HG03457 (cell line): ENCODE measurements at regions not wholly inside any gene's neighbourhood (a gene's known extent, or its start where the extent isn't known, plus 50 kb on each side); places are given as distances from the start of the nearest gene placed in this dataset.

Experiments
- ATAC-seq: cut with Tn5 transposase; IDR thresholded peaks from one replicate; pipeline ENCODE4 v1.9.1; 2021; ENCODE audit warnings: moderate number of reproducible peaks; ENCODE audit not compliant: unreplicated experiment

DNA sequence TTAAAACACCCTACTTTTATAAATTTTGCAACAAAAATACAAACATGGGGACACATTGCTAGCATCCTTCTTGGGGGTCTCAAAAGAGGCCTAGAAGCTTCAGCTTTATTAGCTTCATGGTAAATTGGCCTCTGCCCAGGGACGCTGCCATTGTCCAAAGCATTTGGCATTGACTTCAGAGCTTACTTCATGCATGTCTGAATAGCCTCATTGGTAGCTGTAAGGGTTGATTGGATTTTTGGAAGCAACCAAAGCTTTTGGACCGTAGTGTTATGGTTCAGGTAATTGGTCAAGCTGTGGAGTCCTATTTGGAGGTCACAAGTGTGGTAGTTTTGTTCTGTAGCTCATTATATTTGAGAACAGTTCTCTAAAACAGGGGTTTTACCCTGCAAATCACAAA, 411.7 kb upstream of the SLC24A2 start:
- no peak for ATAC-seq

DNA sequence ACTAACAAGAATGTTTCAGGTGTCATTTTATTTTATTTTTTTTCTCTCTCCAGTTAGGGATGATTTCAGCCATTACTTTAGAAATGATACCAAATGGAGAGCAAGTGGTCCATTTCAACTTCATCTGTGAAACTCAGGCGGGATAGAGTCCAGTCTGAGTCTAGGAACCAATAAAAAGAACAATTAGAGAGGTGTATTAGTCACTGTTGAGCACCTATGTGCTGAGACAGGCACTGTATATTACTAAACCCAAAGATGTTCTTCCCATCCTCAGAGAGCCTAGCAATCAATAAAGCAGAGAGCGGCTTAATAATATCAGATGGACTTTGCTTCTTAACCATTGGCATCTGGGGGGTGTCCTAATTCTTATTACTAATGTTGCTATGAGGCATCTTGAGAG, 410.3 kb upstream of the SLC24A2 start:
- no peak for ATAC-seq

DNA sequence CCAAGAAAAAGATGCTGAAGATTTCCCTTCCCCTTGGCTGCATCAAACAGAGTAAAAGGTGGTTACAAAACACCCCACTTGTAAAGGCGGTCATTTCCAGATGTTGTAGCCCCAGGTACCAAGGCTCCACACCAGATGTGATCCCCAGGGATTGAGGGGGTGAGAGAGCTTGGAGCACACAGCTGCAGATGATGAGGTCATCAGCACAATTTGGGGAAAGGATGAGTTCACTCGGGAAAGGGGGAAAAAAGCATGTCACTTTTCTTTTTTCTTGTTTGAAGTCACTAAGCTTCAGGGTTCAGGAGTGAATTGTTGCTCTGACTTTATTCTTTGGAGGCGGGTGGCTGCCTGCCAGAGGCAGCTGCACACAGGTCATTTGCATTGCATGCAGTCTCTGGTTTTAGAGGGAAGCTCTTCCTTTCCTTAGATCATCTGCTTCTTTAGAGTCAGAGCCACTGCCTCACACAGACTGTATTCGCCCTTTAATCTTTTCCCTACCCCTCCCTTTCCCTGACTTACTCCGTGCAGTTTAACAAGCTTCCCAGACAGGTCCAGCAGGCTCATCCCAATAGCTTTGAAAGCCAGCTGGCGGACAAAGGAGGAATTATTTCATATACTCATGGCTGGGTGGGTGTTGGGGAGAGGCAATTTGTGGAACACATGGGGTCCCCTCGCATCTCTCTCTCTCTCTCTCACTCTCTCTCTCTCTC, 409.3 kb upstream of the SLC24A2 start:
- ATAC-seq: no peak

DNA sequence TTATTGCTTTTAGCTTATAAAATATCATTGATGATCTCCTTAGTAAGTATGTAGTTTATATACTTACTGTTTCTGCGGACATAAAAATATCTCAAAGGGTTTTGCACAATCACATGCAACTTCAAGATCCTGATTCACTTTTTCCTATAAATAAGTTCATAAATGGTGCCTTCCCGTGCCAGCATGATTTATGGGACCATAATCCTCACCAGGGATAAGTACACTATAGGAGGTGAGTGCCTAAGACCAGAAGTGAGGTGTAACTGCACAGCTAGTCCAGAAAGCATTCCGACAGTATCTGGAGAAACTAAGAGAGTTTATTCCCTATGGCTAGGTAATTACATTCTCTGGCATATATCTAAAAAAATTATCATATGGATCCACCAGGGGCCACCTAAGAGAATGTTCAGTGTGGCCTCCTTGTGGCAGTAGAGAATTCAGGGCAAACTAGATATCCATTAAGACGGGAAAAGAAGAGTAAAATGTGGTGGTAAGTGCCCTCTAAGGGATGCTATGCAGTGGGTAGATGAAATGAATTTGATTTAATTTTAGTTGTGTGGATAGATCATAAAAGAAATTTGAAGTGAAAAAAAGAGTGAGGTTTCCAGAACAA, 402.5 kb upstream of the SLC24A2 start:
- no peak for ATAC-seq

DNA sequence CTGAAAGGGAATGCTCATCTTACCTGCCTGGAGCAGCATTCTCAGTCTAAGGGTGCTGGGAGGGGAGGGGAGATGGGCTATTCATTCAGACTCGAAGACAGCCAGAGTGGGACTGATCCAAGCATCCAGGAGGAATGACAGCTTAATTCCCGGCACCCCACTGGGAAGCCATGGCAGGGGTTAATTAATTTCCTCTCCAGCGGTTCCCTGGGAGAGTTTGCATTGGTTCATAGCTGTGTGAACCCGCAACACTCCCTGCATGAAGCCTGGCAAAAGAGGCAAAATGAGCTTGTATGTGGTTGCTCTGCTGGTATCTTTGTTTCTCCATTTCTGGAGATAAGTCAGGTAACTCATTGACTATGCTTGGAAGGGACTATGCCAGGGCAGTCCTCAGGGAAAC, 401.0 kb upstream of the SLC24A2 start:
- no peak for ATAC-seq

DNA sequence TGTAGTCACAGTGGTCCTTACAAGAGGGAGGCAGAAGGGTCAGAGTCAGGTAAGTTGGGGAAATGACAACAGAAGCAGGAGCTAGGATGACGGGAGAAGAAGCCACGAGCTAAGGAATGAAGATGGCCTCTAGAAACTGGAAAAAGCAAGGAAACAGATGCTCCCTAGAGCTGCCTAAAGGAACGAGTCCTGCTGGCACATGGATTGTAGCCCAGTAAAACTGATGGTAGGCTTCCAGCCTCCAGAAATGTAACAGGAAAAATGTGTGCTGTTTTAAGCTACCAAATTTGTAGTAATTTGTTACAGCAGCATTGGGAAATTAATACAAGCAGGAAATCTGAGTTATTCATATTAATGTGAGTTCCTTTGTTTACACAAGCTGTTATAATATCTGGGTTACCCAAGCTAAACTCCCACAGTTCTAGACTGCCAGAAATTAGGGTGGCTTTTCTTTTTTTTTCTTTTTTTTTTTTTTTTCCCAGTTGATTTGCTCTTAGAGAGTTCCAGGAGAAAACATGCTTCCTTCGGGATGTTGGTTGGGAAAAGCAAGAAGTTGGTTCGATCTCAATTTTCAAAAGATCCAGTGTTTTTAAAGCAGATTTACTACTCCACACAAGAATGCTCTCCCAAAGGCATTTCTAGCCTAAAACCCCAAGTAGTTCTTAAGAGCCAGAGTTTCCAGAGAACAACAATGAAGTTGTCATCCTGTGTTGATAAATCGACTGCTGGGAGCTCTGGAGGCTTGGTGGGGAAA, 400.0 kb upstream of the SLC24A2 start:
- ATAC-seq: no peak

DNA sequence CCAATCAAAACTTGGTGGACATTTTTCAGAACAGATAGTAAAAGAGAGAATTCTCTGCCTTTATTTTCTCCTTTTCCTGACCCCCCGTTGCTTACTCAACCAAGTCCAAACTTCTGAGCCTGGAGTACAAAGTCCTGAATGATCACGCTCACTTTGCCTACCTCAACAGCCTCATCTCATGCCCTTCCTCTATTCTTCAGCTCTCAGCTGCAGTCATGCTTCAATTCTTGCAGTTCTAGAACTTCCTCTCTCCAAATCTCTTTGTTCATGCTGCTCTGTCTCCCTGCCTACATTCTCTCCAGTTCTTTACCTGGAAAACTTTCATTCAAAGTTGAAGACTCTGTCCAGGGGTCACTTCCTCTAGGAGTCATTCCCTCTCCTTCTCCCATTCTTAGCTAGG, 398.5 kb upstream of the SLC24A2 start:
- ATAC-seq: no peak

DNA sequence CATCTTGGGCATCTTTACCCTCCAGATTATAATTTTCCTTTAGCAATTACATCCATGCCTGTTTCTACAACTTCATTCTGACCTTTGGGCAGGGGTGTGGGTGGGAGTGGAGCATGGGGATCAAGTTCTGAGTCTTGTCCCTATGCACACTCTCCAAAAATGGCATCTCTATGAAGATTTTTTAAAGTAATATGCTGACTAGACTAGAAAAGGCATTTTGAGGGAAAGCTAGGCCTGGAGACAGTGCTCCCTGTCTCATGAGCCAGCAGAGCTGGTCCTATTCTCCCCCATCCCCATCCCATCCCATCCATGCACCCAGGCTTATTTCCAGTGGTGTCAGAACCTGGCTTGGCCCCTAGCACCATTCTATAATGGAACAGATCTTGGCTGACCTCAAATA, 398.0 kb upstream of the SLC24A2 start:
- ATAC-seq: no peak

DNA sequence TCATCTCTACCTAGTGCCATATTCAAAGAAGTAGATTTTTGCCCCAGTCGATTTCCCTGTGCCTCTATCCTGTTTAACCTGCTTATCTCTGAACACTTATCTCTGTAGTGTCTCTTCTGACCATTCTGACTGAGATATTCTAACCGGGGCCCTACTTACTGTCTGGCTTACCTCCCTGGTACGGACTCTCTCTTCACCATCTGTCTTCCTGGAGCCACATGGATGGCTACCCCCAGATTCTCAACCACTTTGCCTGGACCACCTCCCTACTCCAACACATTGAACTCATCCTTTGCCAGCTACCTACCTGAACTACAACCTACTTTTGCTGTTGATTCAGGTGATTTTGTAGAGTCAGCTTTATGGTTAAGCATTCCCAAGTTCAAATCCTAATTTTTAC, 397.4 kb upstream of the SLC24A2 start:
- ATAC-seq: no peak

DNA sequence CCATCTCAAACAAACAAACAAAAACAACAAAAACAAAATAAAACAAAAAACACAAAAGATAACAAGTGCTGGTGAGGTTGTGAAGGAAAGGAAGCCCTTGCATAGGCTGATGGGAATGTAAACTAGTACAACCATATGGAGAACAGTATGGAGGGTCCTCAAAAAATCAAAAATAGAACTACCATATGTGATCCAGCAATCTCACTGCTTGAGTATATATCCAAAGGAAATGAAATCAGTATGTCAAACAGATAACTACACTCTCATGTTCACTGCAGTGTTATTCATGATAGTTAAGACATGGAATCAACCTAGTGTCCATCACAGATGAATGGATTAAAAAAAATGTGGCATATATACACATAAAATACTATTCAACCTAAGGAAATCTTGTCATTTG, 395.7 kb upstream of the SLC24A2 start:
- no peak for ATAC-seq

DNA sequence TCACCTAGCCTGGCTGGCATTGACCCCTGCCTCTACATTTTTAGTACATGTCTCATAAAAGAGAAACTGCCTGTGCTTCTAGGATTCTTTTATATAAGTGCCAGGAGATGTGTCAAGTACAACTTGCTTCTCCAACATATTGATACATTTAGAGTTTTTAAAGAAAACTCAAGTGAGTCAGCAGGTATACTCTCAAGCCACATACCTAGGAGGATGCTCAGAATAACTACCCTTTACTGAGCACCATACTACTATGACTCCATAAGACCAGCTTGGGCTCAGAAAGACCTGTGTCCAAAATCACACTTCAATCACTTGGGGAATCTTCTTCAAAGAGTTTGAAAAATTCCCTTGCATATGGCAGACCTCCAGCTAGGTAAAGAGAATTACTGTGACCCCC, 389.8 kb upstream of the SLC24A2 start:
- ATAC-seq: no peak

DNA sequence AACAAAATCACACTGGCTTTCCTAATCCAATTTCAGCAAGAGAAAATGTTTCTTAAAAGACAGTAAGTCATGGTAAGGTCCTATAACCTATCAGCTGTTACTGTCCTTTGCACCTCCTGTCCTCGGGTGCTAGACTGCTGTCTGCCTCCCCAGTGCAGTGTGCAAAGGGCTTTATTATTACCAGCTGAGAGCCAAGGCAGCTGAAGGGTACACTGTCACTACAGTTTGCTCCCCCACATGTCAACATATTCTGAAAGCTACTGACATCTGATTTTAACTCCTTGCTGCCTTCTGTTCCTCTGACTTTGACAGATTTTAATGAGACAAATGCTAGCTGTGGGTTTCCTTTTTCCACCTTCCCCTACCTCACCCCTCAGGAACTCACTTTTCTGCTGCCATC, 389.4 kb upstream of the SLC24A2 start:
- ATAC-seq: no peak

DNA sequence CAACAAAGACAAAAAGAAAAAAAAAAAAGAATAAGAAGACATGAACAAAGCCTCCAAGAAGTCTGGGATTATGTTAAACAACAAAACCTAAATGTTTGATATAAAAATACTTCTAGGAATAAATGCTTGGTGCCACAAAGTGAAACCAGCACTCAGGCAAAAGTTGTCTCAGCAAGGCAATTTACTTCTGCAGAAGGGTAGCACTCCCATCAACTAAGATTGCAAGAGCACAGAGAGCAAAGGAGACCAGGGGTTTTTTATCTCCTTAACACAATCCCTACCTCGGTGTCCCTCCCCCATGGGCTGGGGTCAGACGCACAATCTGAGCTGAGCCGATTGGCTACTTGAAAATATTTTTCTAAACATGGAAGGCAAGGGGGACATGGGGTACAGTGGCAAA, 381.3 kb upstream of the SLC24A2 start:
- ATAC-seq: no peak

DNA sequence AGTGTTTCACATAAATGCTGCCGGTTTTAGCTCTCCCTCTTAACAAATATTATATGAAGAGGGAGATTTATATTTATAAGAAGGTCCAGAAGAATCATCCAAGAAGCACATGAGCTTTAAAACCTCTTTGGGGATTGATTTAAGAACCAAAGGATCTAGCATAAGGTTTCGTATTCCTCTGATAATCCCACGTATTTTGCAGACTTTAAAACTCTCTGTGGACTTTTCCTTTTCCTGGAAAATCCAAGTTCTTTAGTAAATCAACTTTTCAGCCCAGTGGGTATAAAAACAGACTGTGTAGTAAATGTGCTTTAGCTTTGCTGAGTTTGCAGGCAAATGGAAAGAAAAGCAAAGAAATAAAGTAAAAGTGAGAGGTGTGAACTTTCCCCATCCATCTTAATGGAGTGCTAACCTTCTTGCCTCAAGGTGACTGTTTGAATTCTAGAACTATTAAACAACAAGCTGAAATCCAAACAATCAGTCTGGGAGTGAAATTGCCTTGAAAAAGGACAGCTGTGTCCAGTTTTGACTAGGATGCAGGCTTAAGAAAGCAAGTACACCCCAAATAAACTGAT, 363.4 kb upstream of the SLC24A2 start:
- ATAC-seq: no peak

DNA sequence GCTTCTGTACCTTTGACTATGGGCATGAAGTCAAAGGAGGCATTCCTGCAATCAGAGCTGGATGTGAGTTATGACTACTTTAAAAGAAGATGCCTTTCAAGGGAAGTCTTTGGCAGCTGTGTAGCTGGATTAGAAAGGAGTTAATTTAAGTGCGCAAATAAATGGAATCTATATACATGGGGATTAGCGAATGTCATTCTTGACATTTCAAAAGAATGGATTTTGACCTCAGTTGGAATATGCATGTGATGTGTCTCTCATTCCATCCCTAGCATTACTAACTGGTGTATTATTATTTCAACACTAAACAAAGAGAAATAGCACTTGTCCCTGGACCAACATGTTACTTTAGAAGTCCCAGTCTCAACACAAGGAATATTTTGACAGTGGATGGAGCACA, 359.6 kb upstream of the SLC24A2 start:
- ATAC-seq: no peak

DNA sequence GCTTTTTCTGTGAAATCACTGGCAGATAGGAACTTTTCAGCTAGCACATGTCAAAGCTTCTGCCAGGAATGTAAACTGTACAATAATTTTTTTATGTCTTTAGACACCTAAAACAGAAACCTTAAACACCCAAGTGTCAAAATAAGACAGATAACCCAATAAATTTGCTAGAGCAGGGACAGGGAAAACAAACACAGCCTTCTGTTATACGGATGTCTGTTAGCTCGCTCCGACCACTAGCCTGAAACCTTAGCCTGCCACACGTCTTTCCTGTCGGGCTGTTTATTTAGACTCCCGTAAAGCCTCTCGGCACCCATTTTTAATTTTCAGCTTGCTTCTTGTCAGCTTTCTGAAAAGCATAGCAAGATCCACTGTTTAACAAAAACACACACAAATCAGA, 355.4 kb upstream of the SLC24A2 start:
- ATAC-seq: no peak

DNA sequence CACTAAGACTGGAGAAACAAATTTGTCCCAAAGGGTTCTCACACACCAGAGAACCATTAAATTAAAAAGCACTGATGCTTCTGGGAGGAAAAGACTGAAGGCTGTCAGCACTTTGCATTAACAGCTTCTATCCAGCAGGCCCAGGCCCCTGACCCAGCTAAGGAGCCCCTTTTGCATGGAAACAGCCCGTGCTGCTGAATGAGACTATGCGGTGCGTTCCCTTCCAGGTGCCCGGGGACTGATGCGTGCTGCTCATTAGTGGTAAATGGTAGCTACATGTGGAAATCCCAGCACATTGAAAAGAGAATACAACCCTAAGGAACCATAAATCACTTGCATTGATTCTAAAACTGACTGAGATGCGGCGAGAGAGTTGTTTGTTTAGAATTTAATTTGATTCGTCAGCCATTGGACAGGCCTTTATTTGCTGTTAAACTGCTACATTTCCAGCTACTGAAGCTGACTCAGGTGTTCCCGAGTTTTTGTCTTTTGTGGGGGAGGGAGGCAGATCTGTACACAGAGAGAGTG, 351.0 kb upstream of the SLC24A2 start:
- ATAC-seq: no peak

DNA sequence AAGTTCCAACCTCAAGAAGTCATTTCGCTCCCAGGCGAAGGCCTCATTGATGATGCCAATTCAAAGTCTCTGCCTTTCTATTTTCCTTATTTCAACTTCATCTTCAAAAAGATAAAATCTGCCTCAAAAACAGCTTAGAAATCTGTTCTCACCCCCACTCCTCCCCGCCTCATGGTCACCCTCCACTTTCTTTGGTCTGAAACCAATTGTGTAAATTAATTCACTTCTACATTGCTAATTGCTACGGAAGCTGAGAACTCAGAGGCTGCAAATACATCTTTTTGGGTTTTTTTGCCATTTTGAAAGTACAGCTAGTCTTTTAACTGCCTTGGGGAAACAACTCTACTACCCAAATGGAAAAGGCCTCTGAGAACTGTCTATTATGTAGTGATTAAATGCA, 350.0 kb upstream of the SLC24A2 start:
- no peak for ATAC-seq

DNA sequence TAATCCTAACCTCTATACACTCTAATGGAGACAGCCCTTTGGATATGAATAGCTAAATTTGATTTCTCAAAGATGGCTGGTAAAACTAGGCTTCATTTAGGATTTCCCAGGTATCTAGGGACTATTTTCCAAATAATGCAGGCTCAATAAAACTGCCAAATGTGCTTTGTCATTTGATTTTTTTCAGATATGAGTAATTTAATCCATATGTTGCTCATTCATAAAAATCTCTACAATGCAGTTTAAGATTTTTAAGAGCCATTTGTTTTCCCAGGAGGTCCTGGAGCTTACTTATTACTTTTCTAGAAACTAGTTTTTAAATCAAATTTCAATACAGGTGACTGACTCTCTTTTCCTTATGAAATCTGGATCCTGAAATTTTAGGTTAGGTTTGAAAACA, 349.3 kb upstream of the SLC24A2 start:
- no peak for ATAC-seq

DNA sequence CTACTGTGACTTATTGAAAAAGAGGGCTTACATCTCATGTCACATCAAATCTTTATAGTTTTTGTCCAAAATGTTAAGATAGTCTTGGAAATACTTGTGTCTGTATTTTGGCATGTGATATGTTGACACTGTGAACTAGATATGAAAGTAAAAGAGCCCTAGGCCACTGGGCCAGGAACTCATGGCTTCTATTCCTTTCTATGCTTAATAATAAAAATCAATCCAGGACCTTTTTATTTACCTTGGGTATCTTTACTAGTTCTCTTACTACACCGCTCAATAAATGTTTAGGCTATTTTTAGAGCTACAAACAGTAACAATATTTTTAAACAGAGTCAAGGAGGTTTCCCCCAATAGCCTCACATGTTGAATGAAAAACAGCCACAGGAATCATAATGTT, 348.6 kb upstream of the SLC24A2 start:
- no peak for ATAC-seq

DNA sequence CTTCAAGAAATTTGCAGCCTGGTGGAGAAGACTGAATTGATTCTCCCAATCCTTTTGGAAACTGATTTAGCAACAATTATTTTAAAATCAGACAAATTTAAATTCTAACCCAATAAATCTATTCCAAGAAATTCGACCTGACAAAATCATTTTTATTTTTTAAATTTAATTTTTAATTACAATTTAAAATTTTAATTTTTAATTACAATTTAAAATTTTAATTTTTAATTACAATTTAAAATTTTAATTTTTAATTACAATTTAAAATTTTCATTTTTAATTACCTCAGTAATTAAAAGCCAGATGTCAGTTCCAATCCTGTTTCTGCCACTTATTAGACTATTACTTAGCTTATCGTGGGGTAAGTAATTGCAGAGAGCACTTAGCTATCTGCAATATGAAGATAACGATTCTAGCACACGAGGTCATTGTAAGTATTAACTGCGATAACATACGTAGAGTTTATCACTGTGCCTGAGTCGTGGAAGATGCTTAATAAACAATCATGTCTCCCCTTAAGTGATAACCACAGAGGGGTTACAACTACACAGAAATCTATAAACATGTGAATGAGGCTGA, 346.4 kb upstream of the SLC24A2 start:
- no peak for ATAC-seq
